Ovary (tissue), 3 donors: ENCODE measurements at regions not wholly inside any gene's neighbourhood (a gene's known extent, or its start where the extent isn't known, plus 50 kb on each side); places are given as distances from the start of the nearest gene placed in this dataset.

Source experiments
- CTCF ChIP-seq, 3 donors: fragments of 450-650 bp in 2 of 3; fragments of 200-600 bp in 1 of 3; IDR thresholded peaks; one replicate each; pipeline versions ENCODE4 v1.5.1 to v1.8.0; 2016 to 2022; ENCODE audit warnings: antibody characterized with exemption in 3 of 3, mild to moderate bottlenecking in 1 of 3
- EP300 ChIP-seq: sonication (generic); formaldehyde crosslinking; IDR thresholded peaks from one replicate; pipeline ENCODE4 v1.6.1; 2017; ENCODE audit warnings: antibody characterized with exemption
- POLR2A ChIP-seq: fragments of 450-650 bp; IDR thresholded peaks from one replicate; pipeline ENCODE4 v1.6.1; 2017; ENCODE audit warnings: antibody characterized with exemption, mild to moderate bottlenecking, moderate library complexity
- donor health status: DM: no; HTN: no; CAD: no.

DNA sequence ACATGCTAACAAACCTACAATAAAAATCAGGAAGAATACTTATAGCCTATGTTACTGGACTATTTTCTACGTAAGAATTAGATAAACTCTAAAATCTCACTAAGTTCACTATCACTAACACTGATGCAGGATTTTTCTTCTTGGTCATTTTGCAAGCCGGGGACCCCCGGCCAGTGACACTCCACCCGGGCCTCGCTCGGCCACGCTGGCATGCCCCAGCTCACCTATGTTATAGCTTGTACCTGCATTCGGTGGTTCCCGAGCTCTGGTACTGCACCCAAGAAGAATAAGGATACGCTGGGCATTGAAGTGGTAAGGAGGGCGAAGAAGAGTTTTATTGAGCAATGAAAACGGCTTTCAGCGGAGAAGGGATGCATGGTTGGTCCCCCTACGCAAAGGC is 245.3 kb upstream of the NBEA start:
- TF ChIP-seq CTCF (IDR thresholded peaks at IDR 0.05) (no peak), POLR2A (no peak), EP300 (no peak)
